IMR-90 (cell line): ENCODE measurements at regions not wholly inside any gene's neighbourhood (a gene's known extent, or its start where the extent isn't known, plus 50 kb on each side); places are given as distances from the start of the nearest gene placed in this dataset.

Experiments used
- ATAC-seq: fragments of 200-7000 bp; cut with Tn5 transposase; 2 replicates; pipeline ENCODE4 v1.9.1; 2020; ENCODE audit warnings: low read depth, mild to moderate bottlenecking, moderate library complexity
- BruUV-seq: library from RNA; stranded (reverse); fragments of 400-500 nt; replicated peaks from 2 replicates; lab custom pipeline; 2021; lab: Mats Ljungman, UMichigan
- CTCF ChIA-PET: fragments of 300-600 bp; formaldehyde crosslinking; extraction: SDS; loops from one replicate; lab custom pipeline; 2021; ENCODE audit warnings: antibody characterized with exemption; lab: Yijun Ruan, JAX
- POLR2A ChIA-PET: fragments of 300-600 bp; sonication (Branson Sonifier 250); formaldehyde crosslinking; loops from one replicate; lab custom pipeline; 2022; ENCODE audit warnings: antibody characterized with exemption; ENCODE audit not compliant: unreplicated experiment; lab: Charles Lee
- DNase-seq: peaks from one replicate; pipeline ENCODE4 v3.0.0; 2013
- H2AFZ ChIP-seq: replicated peaks from 2 replicates; pipeline ENCODE3; 2013; ENCODE audit warnings: low read length, mild to moderate bottlenecking; ENCODE audit not compliant: poor library complexity
- H2AK5ac ChIP-seq: 2 replicates; pipeline ENCODE4 v1.6.1; 2013; ENCODE audit warnings: low read depth, low read length, inconsistent platforms
- H2AK9ac ChIP-seq: replicated peaks from 2 replicates; pipeline ENCODE3; 2013; ENCODE audit warnings: mild to moderate bottlenecking, low read depth, low read length, moderate library complexity; ENCODE audit not compliant: poor library complexity
- H2BK120ac ChIP-seq: 2 replicates; pipeline ENCODE4 v1.6.1; 2013; ENCODE audit warnings: low read depth, low read length, inconsistent platforms
- H2BK15ac ChIP-seq: 3 replicates; pipeline ENCODE4 v1.6.1; 2013; ENCODE audit warnings: low read depth, low read length, inconsistent platforms
- H2BK20ac ChIP-seq: 2 replicates; pipeline ENCODE4 v1.6.1; 2013; ENCODE audit warnings: low read depth, mild to moderate bottlenecking, inconsistent platforms, low read length, moderate library complexity
- H2BK5ac ChIP-seq: 2 replicates; pipeline ENCODE4 v1.6.1; 2013; ENCODE audit warnings: mild to moderate bottlenecking, low read depth, low read length, inconsistent platforms; ENCODE audit not compliant: poor library complexity, severe bottlenecking
- H3K14ac ChIP-seq: replicated peaks from 2 replicates; pipeline ENCODE4 v1.6.1; 2013; ENCODE audit warnings: low read depth, low read length, inconsistent platforms
- H3K18ac ChIP-seq: 2 replicates; pipeline ENCODE4 v1.6.1; 2013; ENCODE audit warnings: low read depth, low read length, control low read depth
- H3K23ac ChIP-seq: 2 replicates; pipeline ENCODE4 v1.6.1; 2013; ENCODE audit warnings: low read depth, low read length, inconsistent platforms
- H3K27ac ChIP-seq: 2 replicates; pipeline ENCODE4 v1.5.1; 2013; ENCODE audit warnings: mild to moderate bottlenecking, control low read depth, low read length; ENCODE audit not compliant: insufficient read depth
- H3K27me3 ChIP-seq: 2 replicates; pipeline ENCODE4 v1.6.1; 2013; ENCODE audit warnings: low read length; ENCODE audit not compliant: control insufficient read depth, insufficient read depth
- H3K36me3 ChIP-seq: 2 replicates; pipeline ENCODE4 v1.6.1; 2013; ENCODE audit warnings: low read length, mixed read lengths; ENCODE audit not compliant: control insufficient read depth, insufficient read depth
- H3K4ac ChIP-seq: 2 replicates; pipeline ENCODE4 v1.6.1; 2013; ENCODE audit warnings: low read depth, low read length, inconsistent platforms
- H3K4me1 ChIP-seq: 2 replicates; pipeline ENCODE4 v1.6.1; 2013; ENCODE audit warnings: low read length, mixed read lengths; ENCODE audit not compliant: control insufficient read depth, insufficient read depth
- H3K4me2 ChIP-seq: 2 replicates; pipeline ENCODE4 v1.6.1; 2013; ENCODE audit warnings: low read depth, mild to moderate bottlenecking, control low read depth, low read length, moderate library complexity
- H3K4me3 ChIP-seq: 2 replicates; pipeline ENCODE4 v1.5.1; 2013; ENCODE audit warnings: low read depth, mild to moderate bottlenecking, control low read depth, low read length, moderate library complexity; ENCODE audit not compliant: insufficient read depth
- H3K56ac ChIP-seq: 2 replicates; pipeline ENCODE4 v1.6.1; 2013; ENCODE audit warnings: low read length, inconsistent platforms; ENCODE audit not compliant: insufficient read depth; ENCODE audit errors: extremely low read depth
- H3K79me1 ChIP-seq, 2 experiments: 2 replicates each; pipeline ENCODE4 v1.6.1; 2013; ENCODE audit warnings: low read length in 2 of 2, inconsistent platforms in 1 of 2, low read depth in 1 of 2
- H3K9ac ChIP-seq: 2 replicates; pipeline ENCODE4 v1.6.1; 2013; ENCODE audit warnings: low read depth, low read length, control low read depth
- H3K9me1 ChIP-seq: 2 replicates; pipeline ENCODE4 v1.6.1; 2013; ENCODE audit warnings: low read length, inconsistent platforms; ENCODE audit not compliant: insufficient read depth
- H3K9me3 ChIP-seq: 2 replicates; pipeline ENCODE4 v1.6.1; 2013; ENCODE audit warnings: low read length; ENCODE audit not compliant: control insufficient read depth, insufficient read depth
- H4K20me1 ChIP-seq: 2 replicates; pipeline ENCODE4 v1.6.1; 2013; ENCODE audit warnings: low read length, inconsistent platforms; ENCODE audit not compliant: insufficient read depth
- H4K5ac ChIP-seq: 2 replicates; pipeline ENCODE4 v1.6.1; 2013; ENCODE audit warnings: mild to moderate bottlenecking, low read depth, low read length, control low read depth
- H4K8ac ChIP-seq, 2 experiments: 2 replicates each; pipeline ENCODE4 v1.6.1; 2013; ENCODE audit warnings: low read depth in 2 of 2, low read length in 2 of 2, control low read depth in 1 of 2, inconsistent platforms in 1 of 2
- H4K91ac ChIP-seq: 2 replicates; pipeline ENCODE4 v1.6.1; 2013; ENCODE audit warnings: low read depth, low read length, inconsistent platforms; ENCODE audit not compliant: insufficient read depth
- MAFK ChIP-seq: IDR thresholded peaks from 2 replicates; pipeline ENCODE4 v1.6.1; 2012; ENCODE audit warnings: low read depth, low read length, improper control_type of control experiment
- MAZ ChIP-seq: IDR thresholded peaks from 2 replicates; pipeline ENCODE4 v1.6.1; 2012; ENCODE audit warnings: low read depth, mild to moderate bottlenecking, low read length, improper control_type of control experiment, moderate library complexity, borderline replicate concordance
- RAD21 ChIP-seq: IDR thresholded peaks from 2 replicates; pipeline ENCODE4 v1.6.1; 2012; ENCODE audit warnings: low read length, improper control_type of control experiment
- RCOR1 ChIP-seq: IDR thresholded peaks from 2 replicates; pipeline ENCODE4 v1.6.1; 2012; ENCODE audit warnings: mild to moderate bottlenecking, low read length, improper control_type of control experiment; ENCODE audit not compliant: insufficient replicate concordance
- WGBS, 2 experiments: methylation state at CpG; one replicate each; pipeline versions ENCODE4 v1.1.5 to v1.1.7; 2013; ENCODE audit warnings: missing lambda C conversion rate in 2 of 2; ENCODE audit not compliant: insufficient read length in 1 of 2; ENCODE audit errors: extremely low coverage in 2 of 2; 5-methylcytosine and 5-hydroxymethylcytosine counted together
- dilution Hi-C: fragments of 300-500 bp; cut with HindIII; formaldehyde crosslinking; loops from one replicate; pipeline ENCODE4 v1.14.3; 2018; ENCODE audit warnings: low sequenced_read_pairs; ENCODE audit not compliant: unreplicated experiment
- in situ Hi-C: fragments of 300-500 bp; cut with MboI; formaldehyde crosslinking; loops from 3 replicates; pipeline ENCODE4 v1.14.3; 2019; ENCODE audit warnings: low sequenced_read_pairs, inconsistent platforms, mixed read lengths
- intact Hi-C: fragments of 100-400 bp; cut with micrococcal nuclease; formaldehyde crosslinking; loops from 2 replicates; pipeline ENCODE4 v1.10.0; 2022

DNA sequence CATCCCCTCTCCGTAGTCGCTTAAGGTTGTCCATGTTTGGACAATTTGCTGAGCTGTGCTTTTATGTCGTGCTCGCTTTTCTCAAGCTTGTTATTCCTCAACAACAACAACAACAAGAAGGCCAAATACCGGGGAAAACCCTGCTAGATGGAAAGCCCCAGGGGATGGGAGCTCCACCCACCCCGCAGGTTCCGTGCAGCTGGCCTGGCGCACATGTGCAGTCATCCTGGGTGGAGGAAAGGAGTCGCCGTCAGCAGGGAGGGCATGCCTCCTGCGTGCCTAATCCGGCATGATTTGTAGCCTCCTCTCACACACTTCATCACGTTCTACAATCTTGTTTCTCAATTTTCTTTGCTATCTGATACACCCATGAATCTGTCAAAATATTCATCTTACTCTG, 87.4 kb upstream of the SALL3 start:
- Histone ChIP-seq H2AFZ (no peak overlapping the region), H4K91ac (no peak overlapping the region), H3K56ac (no peak overlapping the region), H2BK5ac (no peak overlapping the region), H3K4me2 (no peak overlapping the region), H2AK5ac (no peak overlapping the region), H3K9ac (no peak overlapping the region), H3K4me1 (no peaks in the 10 kb centered on the region), H2BK20ac (no peak overlapping the region), H4K8ac (no peak overlapping the region), H3K4me3 (no peak overlapping the region), H3K9me3 (peaks cover 40% of the 10 kb centered on the region), H3K14ac (no peak overlapping the region), H4K5ac (no peak overlapping the region), H2BK15ac (no peak overlapping the region), H3K23ac (no peak overlapping the region), H2BK120ac (no peak overlapping the region), H2AK9ac (no peak overlapping the region), H3K36me3 (no peaks in the 10 kb centered on the region), H3K4ac (no peak overlapping the region), H3K18ac (no peak overlapping the region), H4K20me1 (no peaks in the 10 kb centered on the region), H3K27ac (no peak overlapping the region), H3K9me1 (no peaks in the 10 kb centered on the region), H3K79me1 (no peaks in the 10 kb centered on the region), H3K27me3 (no peaks in the 10 kb centered on the region)
- no TSS peak for BruUV-seq
- ATAC-seq (no peak), DNase-seq (no peak)
- dilution Hi-C loops: no loop called here
- ChIA-PET CTCF (no interaction called here), POLR2A (no interaction called here)
- intact Hi-C loops: no loop called here
- WGBS, 2 experiments: 100% methylated on average over 1 of the region's 13 CpGs; no CpG with 5 or more reads in 1 of the 2 experiments
- TF ChIP-seq RCOR1 (no peak), RAD21 (no peak), MAZ (no peak), MAFK (0 out of 2 replicates have a peak, but pooled peaks have one; percentile 18)
- in situ Hi-C loops: no loop called here
